LNCaP clone FGC (cell line): ENCODE measurements at regions not wholly inside any gene's neighbourhood (a gene's known extent, or its start where the extent isn't known, plus 50 kb on each side); places are given as distances from the start of the nearest gene placed in this dataset.

Source experiments
- DNase-seq: peaks from one replicate; pipeline ENCODE4 v3.0.0-alpha.2; 2011; ENCODE audit warnings: low read depth
- H3K4me3 ChIP-seq: 2 replicates; pipeline ENCODE4 v1.5.1; 2011; ENCODE audit warnings: mild to moderate bottlenecking, low read depth, low read length, control low read depth
- TF ChIP-seq, protein P1 (sequence below): IDR thresholded peaks from 2 replicates; pipeline ENCODE4 v1.5.1; 2012; ENCODE audit warnings: mild to moderate bottlenecking; ENCODE audit not compliant: control insufficient read depth, insufficient read depth; ENCODE audit errors: extremely low read depth

DNA sequence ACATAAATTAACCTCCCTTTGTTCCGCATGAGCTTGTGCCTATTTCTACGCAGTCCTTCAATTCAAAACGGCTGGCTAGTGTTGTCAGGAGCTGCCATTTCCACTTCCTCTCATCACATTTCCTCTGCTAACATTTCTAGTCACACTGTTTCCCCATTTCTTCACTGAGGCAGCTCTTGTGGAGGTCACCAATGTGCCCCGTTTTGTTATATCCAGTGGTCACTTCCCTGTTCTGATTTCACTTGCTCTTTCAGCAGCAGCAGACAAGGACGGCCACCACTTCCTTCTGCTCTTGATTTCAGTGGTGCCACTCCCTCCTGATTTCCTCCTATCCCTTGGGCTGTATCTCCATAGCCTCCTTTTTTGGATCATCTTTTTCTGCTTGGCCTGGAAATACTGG lies 64.8 kb upstream of the SEC61G start:
- TF ChIP-seq, protein P1, sequence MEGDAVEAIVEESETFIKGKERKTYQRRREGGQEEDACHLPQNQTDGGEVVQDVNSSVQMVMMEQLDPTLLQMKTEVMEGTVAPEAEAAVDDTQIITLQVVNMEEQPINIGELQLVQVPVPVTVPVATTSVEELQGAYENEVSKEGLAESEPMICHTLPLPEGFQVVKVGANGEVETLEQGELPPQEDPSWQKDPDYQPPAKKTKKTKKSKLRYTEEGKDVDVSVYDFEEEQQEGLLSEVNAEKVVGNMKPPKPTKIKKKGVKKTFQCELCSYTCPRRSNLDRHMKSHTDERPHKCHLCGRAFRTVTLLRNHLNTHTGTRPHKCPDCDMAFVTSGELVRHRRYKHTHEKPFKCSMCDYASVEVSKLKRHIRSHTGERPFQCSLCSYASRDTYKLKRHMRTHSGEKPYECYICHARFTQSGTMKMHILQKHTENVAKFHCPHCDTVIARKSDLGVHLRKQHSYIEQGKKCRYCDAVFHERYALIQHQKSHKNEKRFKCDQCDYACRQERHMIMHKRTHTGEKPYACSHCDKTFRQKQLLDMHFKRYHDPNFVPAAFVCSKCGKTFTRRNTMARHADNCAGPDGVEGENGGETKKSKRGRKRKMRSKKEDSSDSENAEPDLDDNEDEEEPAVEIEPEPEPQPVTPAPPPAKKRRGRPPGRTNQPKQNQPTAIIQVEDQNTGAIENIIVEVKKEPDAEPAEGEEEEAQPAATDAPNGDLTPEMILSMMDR = no peak
- H3K4me3 ChIP-seq = no peak overlapping the region
- DNase-seq = no peak

DNA sequence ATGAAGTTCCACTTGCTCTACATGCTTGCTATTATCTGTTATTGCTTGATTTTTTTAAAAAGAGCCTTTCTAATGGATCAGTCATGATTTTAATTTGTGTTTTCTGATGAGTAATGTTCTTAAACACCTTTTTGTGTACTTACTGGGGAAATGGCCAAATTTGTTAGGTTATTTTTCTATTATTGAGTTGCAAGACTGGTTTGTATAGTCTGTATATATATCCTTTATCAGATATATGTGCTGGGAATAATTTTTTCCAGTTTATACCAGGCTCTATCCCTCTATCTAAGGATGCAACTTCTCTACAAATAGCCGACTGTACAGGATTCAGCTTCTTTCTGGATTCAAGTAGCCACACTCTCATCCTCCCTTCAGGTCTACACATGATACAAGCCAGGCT lies 65.6 kb upstream of the SEC61G start:
- DNase-seq = peak; percentile 83
- H3K4me3 ChIP-seq = peak overlapping the region; percentile 22; the same call in 1 of the 2 replicates
- TF ChIP-seq, protein P1 = no peak

DNA sequence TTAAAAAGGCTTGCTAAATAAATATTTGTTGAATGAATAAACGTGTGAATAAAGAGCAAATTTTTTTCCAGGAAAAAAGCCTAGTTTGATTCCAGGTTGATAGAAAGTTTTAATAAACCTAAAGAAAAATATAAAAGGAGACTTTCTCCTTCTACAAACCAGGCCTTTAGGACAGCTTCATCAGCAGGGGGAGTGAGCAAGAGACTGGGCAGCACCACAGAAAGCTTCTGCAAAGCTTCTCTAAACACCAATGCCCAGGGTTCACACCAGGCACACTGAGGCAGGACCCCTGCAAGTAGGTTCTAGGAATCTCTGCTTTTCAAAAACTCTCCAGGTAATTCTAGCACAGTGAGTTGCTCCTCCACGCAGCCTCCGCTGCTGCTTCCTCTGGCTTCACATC lies 66.4 kb upstream of the SEC61G start:
- no peak overlapping the region for H3K4me3 ChIP-seq
- DNase-seq = no peak
- TF ChIP-seq, protein P1 = peak; percentile 17; the same call in 1 of the 2 replicates

DNA sequence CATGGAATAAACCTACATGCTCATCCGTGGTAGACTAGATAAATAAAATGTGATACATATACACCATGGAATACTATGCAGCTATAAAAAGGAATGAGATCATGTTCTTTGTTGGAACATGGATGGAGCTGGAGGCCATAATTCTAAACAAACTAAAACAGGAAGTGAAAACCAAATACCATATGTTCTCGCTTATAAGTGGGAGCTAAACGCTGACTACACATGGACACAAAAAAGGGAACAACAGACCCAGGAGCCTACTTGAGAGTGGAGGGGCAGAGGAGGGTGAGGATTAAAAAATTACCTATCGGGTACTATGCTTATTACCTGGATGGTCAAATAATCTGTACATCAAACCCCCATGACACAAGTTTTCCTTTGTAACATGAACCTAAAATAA lies 68.7 kb upstream of the SEC61G start:
- DNase-seq = no peak
- H3K4me3 ChIP-seq = no peak overlapping the region
- TF ChIP-seq, protein P1 = no peak

DNA sequence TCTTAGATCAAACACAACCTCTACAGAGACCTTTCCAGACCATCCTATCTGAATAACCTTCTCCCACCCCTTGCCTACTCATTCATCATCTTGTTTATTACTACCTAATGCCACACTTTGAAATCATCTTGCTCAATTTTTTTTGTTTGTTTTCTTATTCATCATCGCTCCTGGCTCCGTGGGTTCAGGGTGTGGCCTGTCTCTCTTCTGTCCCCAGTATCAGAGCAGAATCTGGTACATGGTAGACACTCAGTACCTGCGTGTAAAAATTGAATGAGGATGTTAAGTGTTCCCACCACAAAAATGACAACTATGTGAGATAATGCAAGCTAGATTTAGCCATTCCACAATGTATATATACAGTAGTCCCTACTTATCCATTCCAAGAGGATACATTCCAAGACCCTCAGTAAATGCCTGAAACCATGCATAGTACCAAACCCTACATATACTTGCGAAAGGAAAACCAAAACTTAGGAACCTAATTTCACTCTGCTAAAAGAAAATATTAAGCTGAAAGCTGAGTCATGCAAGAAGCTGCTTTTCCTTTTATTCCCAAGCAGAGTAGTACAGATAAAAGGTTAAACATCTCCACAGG lies 72.1 kb upstream of the SEC61G start:
- no peak for DNase-seq
- no peak overlapping the region for H3K4me3 ChIP-seq

DNA sequence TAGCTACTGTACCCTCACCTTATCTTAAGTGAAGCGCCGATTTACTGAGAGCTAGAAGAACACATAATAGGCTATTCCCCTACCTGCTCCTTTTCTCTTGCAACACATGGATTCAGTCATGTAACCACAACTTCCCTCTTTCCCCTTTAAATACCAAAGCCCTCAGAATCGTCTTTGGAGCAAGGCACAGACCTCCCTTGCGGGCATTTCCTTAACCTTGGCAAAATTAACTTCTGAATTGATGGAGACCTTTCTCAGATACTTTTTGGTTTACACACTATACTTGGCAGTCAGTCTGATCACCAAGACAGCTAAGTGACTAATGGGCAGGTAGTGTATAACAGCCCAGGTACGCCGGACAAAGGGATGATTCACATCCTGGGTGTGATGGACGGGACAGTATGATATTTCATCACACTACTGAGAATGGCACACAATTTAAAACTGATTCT lies 72.7 kb upstream of the SEC61G start:
- no peak for DNase-seq
- no peak overlapping the region for H3K4me3 ChIP-seq
- TF ChIP-seq, protein P1 = no peak

More for the DNA sequence above, 72.1 kb upstream of the SEC61G start:
- TF ChIP-seq, protein P1 = no peak

DNA sequence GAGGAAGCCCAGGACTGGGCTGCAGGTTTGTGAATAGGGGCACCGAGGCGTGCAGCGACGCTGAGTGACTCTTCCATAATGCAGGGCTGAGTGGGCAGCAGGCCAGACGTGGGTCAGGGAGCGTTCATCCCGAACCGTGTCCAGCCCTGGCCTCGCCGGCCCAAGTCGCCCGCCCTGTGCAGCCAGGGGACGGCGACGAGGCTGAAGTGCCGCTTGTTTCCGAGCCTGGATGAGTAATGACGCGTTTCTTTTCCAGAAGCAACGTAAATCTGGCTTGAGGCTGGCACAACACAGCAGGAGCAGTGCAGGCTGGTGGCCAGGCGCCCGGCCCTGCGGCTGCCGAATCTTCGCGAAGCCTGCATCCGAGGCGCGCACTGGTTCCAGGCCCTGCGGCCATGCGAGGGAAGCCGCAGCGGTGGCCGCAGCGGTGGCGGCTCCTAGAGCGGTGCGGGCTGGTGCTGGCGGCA lies 74.0 kb upstream of the SEC61G start:
- DNase-seq = no peak
- no peak overlapping the region for H3K4me3 ChIP-seq
- TF ChIP-seq, protein P1 = no peak
